ENCODE measurements at regions not wholly inside any gene's neighbourhood (a gene's known extent, or its start where the extent isn't known, plus 50 kb on each side); places are given as distances from the start of the nearest gene placed in this dataset.

DNA sequence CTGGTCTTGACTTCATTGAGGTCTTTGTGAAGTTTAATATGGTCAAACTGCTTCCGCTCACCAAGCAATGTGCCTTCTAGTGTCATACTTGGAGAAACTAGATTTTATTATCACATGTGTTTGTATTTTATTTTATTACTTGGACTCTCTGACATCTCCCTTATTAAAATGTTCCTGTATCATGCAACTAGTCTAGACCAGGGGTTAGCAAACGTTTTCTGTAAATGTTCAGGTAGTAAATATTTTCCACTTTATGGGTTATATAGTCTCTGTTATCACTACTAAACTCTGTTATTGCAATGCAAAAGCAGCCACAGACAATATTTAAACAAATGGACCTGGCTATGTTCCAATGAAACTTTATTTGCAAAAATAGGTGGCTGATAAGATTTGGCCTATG lies 443.8 kb downstream of the MID1IP1 start:
- TF ChIP-seq POLR2A (IDR thresholded peaks at IDR 0.05; ENCODE audit: low read depth, low read length), result no peak
- TF ChIP-seq POLR2AphosphoS5 (IDR thresholded peaks at IDR 0.05; ENCODE audit: low read depth, low read length), result no peak

Measured in GM12892 (cell line).